ENCODE measurements at regions not wholly inside any gene's neighbourhood (a gene's known extent, or its start where the extent isn't known, plus 50 kb on each side); places are given as distances from the start of the nearest gene placed in this dataset.

GRCh38 chr12:126114441-126114840 is 1049.2 kb downstream of the AACS start:
- TF ChIP-seq EZH2 (IDR thresholded peaks at IDR 0.05; ENCODE audit: insufficient read depth, poor library complexity, severe bottlenecking) (no peak), EZH2phosphoT487 (IDR thresholded peaks at IDR 0.05; ENCODE audit: insufficient read depth, low read depth) (no peak)

Measured in GM23248 (cell line).